ENCODE measurements at regions not wholly inside any gene's neighbourhood (a gene's known extent, or its start where the extent isn't known, plus 50 kb on each side); places are given as distances from the start of the nearest gene placed in this dataset.

GRCh38 chr3:162292409-162292808, 795.8 kb downstream of the OTOL1 start:
- Histone ChIP-seq H3K27me3 (no peaks in the 10 kb centered on the region), H3K27ac (no peak overlapping the region), H3K9me3 (no peaks in the 10 kb centered on the region), H3K4me1 (no peaks in the 10 kb centered on the region), H3K4me3 (no peak overlapping the region), H3K36me3 (no peaks in the 10 kb centered on the region)
- ATAC-seq: no peak
- DNase-seq: no peak
- intact Hi-C loops (cut with DNase I): no loop called here
- TF ChIP-seq, protein P1, sequence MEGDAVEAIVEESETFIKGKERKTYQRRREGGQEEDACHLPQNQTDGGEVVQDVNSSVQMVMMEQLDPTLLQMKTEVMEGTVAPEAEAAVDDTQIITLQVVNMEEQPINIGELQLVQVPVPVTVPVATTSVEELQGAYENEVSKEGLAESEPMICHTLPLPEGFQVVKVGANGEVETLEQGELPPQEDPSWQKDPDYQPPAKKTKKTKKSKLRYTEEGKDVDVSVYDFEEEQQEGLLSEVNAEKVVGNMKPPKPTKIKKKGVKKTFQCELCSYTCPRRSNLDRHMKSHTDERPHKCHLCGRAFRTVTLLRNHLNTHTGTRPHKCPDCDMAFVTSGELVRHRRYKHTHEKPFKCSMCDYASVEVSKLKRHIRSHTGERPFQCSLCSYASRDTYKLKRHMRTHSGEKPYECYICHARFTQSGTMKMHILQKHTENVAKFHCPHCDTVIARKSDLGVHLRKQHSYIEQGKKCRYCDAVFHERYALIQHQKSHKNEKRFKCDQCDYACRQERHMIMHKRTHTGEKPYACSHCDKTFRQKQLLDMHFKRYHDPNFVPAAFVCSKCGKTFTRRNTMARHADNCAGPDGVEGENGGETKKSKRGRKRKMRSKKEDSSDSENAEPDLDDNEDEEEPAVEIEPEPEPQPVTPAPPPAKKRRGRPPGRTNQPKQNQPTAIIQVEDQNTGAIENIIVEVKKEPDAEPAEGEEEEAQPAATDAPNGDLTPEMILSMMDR (IDR thresholded peaks at IDR 0.05): no peak

- DNase-seq: no peak
- intact Hi-C loops (cut with DNase I): no loop called here
- Histone ChIP-seq H3K27me3 (no peaks in the 10 kb centered on the region), H3K36me3 (no peaks in the 10 kb centered on the region), H3K9me3 (no peaks in the 10 kb centered on the region), H3K4me1 (no peaks in the 10 kb centered on the region), H3K27ac (no peak overlapping the region), H3K4me3 (no peak overlapping the region)
- TF ChIP-seq, protein P1 (IDR thresholded peaks at IDR 0.05): no peak
- ATAC-seq: no peak
These were observed 798.8 kb downstream of the OTOL1 start for GRCh38 chr3:162295323-162295983.

GRCh38 chr3:162302983-162303624, 806.5 kb downstream of the OTOL1 start:
- TF ChIP-seq, protein P1 (IDR thresholded peaks at IDR 0.05): no peak
- no peak for ATAC-seq
- no peak for DNase-seq
- Histone ChIP-seq H3K27me3 (no peaks in the 10 kb centered on the region), H3K4me1 (no peaks in the 10 kb centered on the region), H3K36me3 (no peaks in the 10 kb centered on the region), H3K27ac (no peak overlapping the region), H3K4me3 (no peak overlapping the region), H3K9me3 (no peaks in the 10 kb centered on the region)
- intact Hi-C loops (cut with DNase I): no loop called here

DNA sequence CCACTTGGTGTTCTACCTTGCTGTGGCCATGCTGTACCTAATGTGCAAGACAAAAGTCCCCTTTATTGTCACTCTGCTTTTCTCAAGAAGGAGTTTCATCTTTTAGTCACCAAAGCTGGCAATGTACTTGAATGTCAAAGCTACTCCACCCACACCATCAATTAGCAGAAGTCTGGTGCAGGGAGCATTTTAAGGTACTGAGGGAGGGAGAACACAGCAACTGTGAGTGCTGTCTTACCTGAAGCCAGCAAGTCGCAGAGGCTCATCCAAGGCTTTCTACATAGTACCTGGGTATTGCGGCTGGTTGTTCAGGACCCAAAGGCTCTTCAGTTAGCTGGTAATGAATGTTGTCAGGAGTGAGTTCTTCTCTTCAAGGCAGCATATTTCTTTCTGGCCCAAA, 820.4 kb downstream of the OTOL1 start:
- DNase-seq (no peak), ATAC-seq (no peak)
- Histone ChIP-seq H3K9me3 (no peaks in the 10 kb centered on the region), H3K4me3 (no peak overlapping the region), H3K27me3 (no peaks in the 10 kb centered on the region), H3K4me1 (no peaks in the 10 kb centered on the region), H3K36me3 (no peaks in the 10 kb centered on the region), H3K27ac (no peak overlapping the region)
- TF ChIP-seq, protein P1 (IDR thresholded peaks at IDR 0.05): no peak
- intact Hi-C loops (cut with DNase I): no loop called here

DNA sequence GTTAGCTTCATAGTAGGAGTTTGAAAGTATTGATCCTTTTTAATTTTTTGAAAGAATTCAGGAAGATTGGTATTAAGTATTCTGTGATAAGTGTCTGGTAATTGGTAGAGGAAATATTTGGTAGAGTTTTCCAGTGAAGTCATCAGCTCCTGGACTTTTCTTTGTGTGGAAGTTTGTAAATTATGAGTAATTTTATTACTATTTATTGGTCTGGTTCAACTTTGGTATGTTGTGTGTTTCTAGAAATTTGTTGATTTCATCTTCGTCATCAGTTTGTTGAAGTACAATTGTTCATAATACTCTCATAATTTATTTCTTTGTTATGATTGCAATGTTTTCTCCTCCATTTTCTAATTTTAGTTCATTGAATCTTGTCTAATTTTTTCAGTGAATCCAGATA, 832.0 kb downstream of the OTOL1 start:
- H3K9me3 ChIP-seq: no peaks in the 10 kb centered on the region
- H3K27ac ChIP-seq: no peak overlapping the region
- TF ChIP-seq, protein P1 (IDR thresholded peaks at IDR 0.05): no peak
- DNase-seq (no peak), ATAC-seq (no peak)
- H3K4me3 ChIP-seq: no peak overlapping the region
- intact Hi-C loops (cut with DNase I): no loop called here
- no peaks in the 10 kb centered on the region for H3K4me1 ChIP-seq
- no peaks in the 10 kb centered on the region for H3K27me3 ChIP-seq
- H3K36me3 ChIP-seq: no peaks in the 10 kb centered on the region

Data from upper lobe of right lung (tissue), 1 donor.